HepG2 (cell line): ENCODE measurements at regions not wholly inside any gene's neighbourhood (a gene's known extent, or its start where the extent isn't known, plus 50 kb on each side); places are given as distances from the start of the nearest gene placed in this dataset.

ENCODE experiments used
- ATAC-seq: fragments of 200-7000 bp; cut with Tn5 transposase; 3 replicates; pipeline ENCODE4 v1.9.1; 2020; ENCODE audit warnings: mild to moderate bottlenecking, moderate library complexity
- BruUV-seq: library from RNA; stranded (reverse); fragments of 400-500 nt; replicated peaks from 2 replicates; lab custom pipeline; 2021; lab: Mats Ljungman, UMichigan
- CTCF ChIA-PET: fragments of 300-600 bp; formaldehyde crosslinking; extraction: SDS; loops from one replicate; lab custom pipeline; 2021; ENCODE audit warnings: low total read pairs, inconsistent platforms, low intra/inter-chr PET ratio; lab: Yijun Ruan, JAX
- POLR2A ChIA-PET: fragments of 350-600 bp; sonication (Branson Sonifier 250); formaldehyde crosslinking; loops from one replicate; lab custom pipeline; 2020; ENCODE audit warnings: antibody characterized with exemption, inconsistent platforms; lab: Yijun Ruan, JAX
- DNase-seq: peaks from one replicate; pipeline ENCODE4 v3.0.0-alpha.2; 2015; ENCODE audit warnings: low spot score
- FAIRE-seq: peaks from 3 replicates; lab custom pipeline; 2011; peaks lifted over from hg19 to GRCh38; lab: Jason Lieb, UNC
- H2AFZ ChIP-seq: one replicate; pipeline ENCODE4 v1.6.1; 2011; ENCODE audit warnings: low read length, inconsistent platforms
- H3K27ac ChIP-seq: fragments of 300-600 bp; 3 replicates; pipeline ENCODE4 v1.8.0; 2011; ENCODE audit warnings: mixed run types, mild to moderate bottlenecking, mixed read lengths, low read length, inconsistent platforms; ENCODE audit not compliant: insufficient read depth; ENCODE audit errors: extremely low read length
- H3K27me3 ChIP-seq, 2 experiments: fragments of 200-600 bp in 1 of 2; 2 replicates in 1 of 2; 3 replicates in 1 of 2; pipeline versions ENCODE4 v1.6.0 to v1.8.0; 2011; ENCODE audit warnings: low read length in 2 of 2, mild to moderate bottlenecking in 2 of 2, moderate library complexity in 2 of 2, inconsistent platforms in 1 of 2; ENCODE audit not compliant: insufficient read depth in 2 of 2, control insufficient read depth in 1 of 2
- H3K36me3 ChIP-seq, 2 experiments: fragments of 200-600 bp in 1 of 2; replicated peaks in 1 of 2; 2 replicates in 1 of 2; 3 replicates in 1 of 2; pipeline versions ENCODE4 v1.5.1 to v1.8.0; 2011; ENCODE audit warnings: low read length in 2 of 2, inconsistent platforms in 1 of 2; ENCODE audit not compliant: insufficient read depth in 2 of 2, control insufficient read depth in 1 of 2
- H3K4me1 ChIP-seq: 2 replicates; pipeline ENCODE4 v1.5.1; 2012; ENCODE audit warnings: low read length, inconsistent platforms; ENCODE audit not compliant: insufficient read depth
- H3K4me2 ChIP-seq: 2 replicates; pipeline ENCODE4 v1.6.0; 2011; ENCODE audit warnings: low read depth, low read length, inconsistent platforms
- H3K4me3 ChIP-seq, 3 experiments: fragments of 200-600 bp in 1 of 3; sonication (generic), shearing (Covaris generic) in 1 of 3; replicated peaks in 1 of 3; 2 replicates each; pipeline ENCODE4 v1.5.1; 2011 to 2016; ENCODE audit warnings: low read length in 3 of 3, inconsistent platforms in 2 of 3, low read depth in 2 of 3, mild to moderate bottlenecking in 2 of 3, control low read depth in 1 of 3, mixed read lengths in 1 of 3; ENCODE audit not compliant: insufficient read depth in 1 of 3
- H3K79me2 ChIP-seq: one replicate; pipeline ENCODE4 v1.6.1; 2011; ENCODE audit warnings: low read length, inconsistent platforms; ENCODE audit not compliant: insufficient read depth
- H3K9ac ChIP-seq: 2 replicates; pipeline ENCODE4 v1.6.0; 2011; ENCODE audit warnings: mild to moderate bottlenecking, low read depth, low read length, inconsistent platforms; ENCODE audit not compliant: insufficient read depth
- H3K9me3 ChIP-seq: 2 replicates; pipeline ENCODE4 v1.5.1; 2012; ENCODE audit warnings: mild to moderate bottlenecking, low read length
- H4K20me1 ChIP-seq: 2 replicates; pipeline ENCODE4 v1.6.0; 2011; ENCODE audit warnings: inconsistent platforms, mild to moderate bottlenecking, low read length, moderate library complexity; ENCODE audit not compliant: insufficient read depth
- ATF6 ChIP-seq: sonication (generic); formaldehyde crosslinking; conservative IDR thresholded peaks from 2 replicates; pipeline ENCODE4 v1.4.0; 2020; ENCODE audit warnings: missing genetic modification reagents
- BATF2 ChIP-seq: sonication (generic); formaldehyde crosslinking; IDR thresholded peaks from 2 replicates; pipeline ENCODE4 v1.8.0; 2022; ENCODE audit warnings: mild to moderate bottlenecking, missing genetic modification reagents, moderate library complexity
- BORCS8-MEF2B ChIP-seq: sonication (generic); formaldehyde crosslinking; IDR thresholded peaks from 2 replicates; pipeline ENCODE4 v1.8.0; 2022; ENCODE audit warnings: mild to moderate bottlenecking, missing genetic modification reagents
- DBP ChIP-seq: sonication (generic); formaldehyde crosslinking; IDR thresholded peaks from 2 replicates; pipeline ENCODE4 v1.4.0; 2020; ENCODE audit warnings: missing genetic modification reagents; ENCODE audit errors: not compliant biosample characterization
- FOXC1 ChIP-seq: sonication (generic); formaldehyde crosslinking; IDR thresholded peaks from 2 replicates; pipeline ENCODE4 v1.8.0; 2022; ENCODE audit warnings: mild to moderate bottlenecking, missing genetic modification reagents, borderline replicate concordance
- HOXA9 ChIP-seq: sonication (generic); formaldehyde crosslinking; IDR thresholded peaks from 2 replicates; pipeline ENCODE4 v1.8.1; 2022; ENCODE audit warnings: missing genetic modification reagents, mild to moderate bottlenecking, moderate library complexity, borderline replicate concordance
- PHF5A ChIP-seq: IDR thresholded peaks from one replicate; pipeline ENCODE4 v1.6.1; 2018; ENCODE audit warnings: low read depth, missing genetic modification reagents; ENCODE audit not compliant: unreplicated experiment
- PLSCR1 ChIP-seq: sonication (generic); formaldehyde crosslinking; IDR thresholded peaks from 2 replicates; pipeline ENCODE4 v1.5.0; 2020; ENCODE audit warnings: missing genetic modification reagents, mild to moderate bottlenecking, borderline replicate concordance
- TFE3 ChIP-seq: IDR thresholded peaks from 2 replicates; pipeline ENCODE4 v1.6.1; 2016
- ZFP82 ChIP-seq: sonication (generic); formaldehyde crosslinking; IDR thresholded peaks from 2 replicates; pipeline ENCODE4 v1.5.1; 2020; ENCODE audit warnings: mild to moderate bottlenecking, missing genetic modification reagents, borderline replicate concordance
- ZNF207 ChIP-seq: fragments of 450-650 bp; IDR thresholded peaks from 2 replicates; pipeline ENCODE4 v1.6.1; 2016; ENCODE audit warnings: antibody characterized with exemption, borderline replicate concordance
- ZNF335 ChIP-seq: sonication (generic); formaldehyde crosslinking; IDR thresholded peaks from 2 replicates; pipeline ENCODE4 v1.4.0; 2020; ENCODE audit warnings: missing genetic modification reagents
- ZNF33B ChIP-seq: sonication (generic); formaldehyde crosslinking; IDR thresholded peaks from 2 replicates; pipeline ENCODE4 v1.5.1; 2020; ENCODE audit warnings: mild to moderate bottlenecking, missing genetic modification reagents
- ZNF44 ChIP-seq: sonication (generic); formaldehyde crosslinking; IDR thresholded peaks from 2 replicates; pipeline ENCODE4 v1.5.1; 2020; ENCODE audit warnings: mild to moderate bottlenecking, missing genetic modification reagents
- ZNF547 ChIP-seq: sonication (generic); formaldehyde crosslinking; IDR thresholded peaks from 2 replicates; pipeline ENCODE4 v1.5.1; 2020; ENCODE audit warnings: mild to moderate bottlenecking, missing genetic modification reagents
- ZNF780A ChIP-seq: sonication (generic); formaldehyde crosslinking; IDR thresholded peaks from 2 replicates; pipeline ENCODE4 v1.8.0; 2022; ENCODE audit warnings: mild to moderate bottlenecking, missing genetic modification reagents, moderate library complexity
- ZNF792 ChIP-seq: IDR thresholded peaks from 2 replicates; pipeline ENCODE4 v1.6.1; 2016
- ZZZ3 ChIP-seq: sonication (generic); formaldehyde crosslinking; IDR thresholded peaks from 2 replicates; pipeline ENCODE4 v1.4.0; 2020; ENCODE audit warnings: missing genetic modification reagents, mild to moderate bottlenecking, borderline replicate concordance
- WGBS: methylation state at CpG from one replicate; pipeline ENCODE4 v1.1.6; 2017; ENCODE audit warnings: low lambda C conversion rate; 5-methylcytosine and 5-hydroxymethylcytosine counted together
- in situ Hi-C: cut with HindIII; loops from 2 replicates; pipeline ENCODE4 v1.10.0; 2017; ENCODE audit warnings: low pct_unique_long_range_greater_than_20kb; ENCODE audit not compliant: extremely low pct_ligation_motif_present
- intact Hi-C: fragments of 100-400 bp; cut with micrococcal nuclease; formaldehyde crosslinking; loops from one replicate; pipeline ENCODE4 v1.10.0; 2022; ENCODE audit not compliant: unreplicated experiment

- no peak for ATAC-seq
- Histone ChIP-seq H3K79me2 (no peaks in the 10 kb centered on the region), H3K4me1 (no peaks in the 10 kb centered on the region), H3K36me3 (no peaks in the 10 kb centered on the region), H3K4me3 (no peak overlapping the region), H4K20me1 (no peaks in the 10 kb centered on the region), H2AFZ (no peak overlapping the region), H3K9me3 (no peaks in the 10 kb centered on the region), H3K27me3 (peaks cover 0 to 7% of the 10 kb centered on the region in 2 experiments; a peak in 1 of 5 replicates), H3K4me2 (no peak overlapping the region), H3K27ac (no peak overlapping the region), H3K9ac (no peak overlapping the region)
- ChIA-PET POLR2A (no interaction called here), CTCF (no interaction called here)
- no peak for FAIRE-seq
- intact Hi-C loops = no loop called here
- no peak for DNase-seq
- in situ Hi-C loops = no loop called here
- BruUV-seq = no TSS peak
- WGBS = 17% methylated on average over 4 of the region's 4 CpGs
- TF ChIP-seq BORCS8-MEF2B (no peak), DBP (no peak), ZNF780A (CRISPR knock-in tag) (no peak), TFE3 (CRISPR knock-in tag) (no peak), ZNF335 (no peak), ZNF547 (no peak), ZNF44 (CRISPR knock-in tag) (no peak), PLSCR1 (CRISPR knock-in tag) (no peak), ATF6 (CRISPR knock-in tag) (no peak), ZNF207 (no peak), ZNF33B (CRISPR knock-in tag) (no peak), FOXC1 (CRISPR knock-in tag) (no peak), ZZZ3 (CRISPR knock-in tag) (no peak), HOXA9 (CRISPR knock-in tag) (no peak), BATF2 (CRISPR knock-in tag) (no peak), ZFP82 (CRISPR knock-in tag) (no peak), ZNF792 (no peak), PHF5A (CRISPR knock-in tag) (no peak)
Measured at GRCh38 chr7:67387851-67388250, 391.2 kb downstream of the TYW1 start.
